Panc1 (cell line): ENCODE measurements at regions not wholly inside any gene's neighbourhood (a gene's known extent, or its start where the extent isn't known, plus 50 kb on each side); places are given as distances from the start of the nearest gene placed in this dataset.
"Not testable (repeated sequence)": the region's sequence is repeated elsewhere in the genome, so short reads cannot be mapped to it uniquely, and the experiment has no call there.

Experiments used
- ATAC-seq: fragments of 200-7000 bp; cut with Tn5 transposase; 2 replicates; pipeline ENCODE4 v1.9.1; 2020; ENCODE audit warnings: mild to moderate bottlenecking, moderate library complexity
- BruUV-seq: library from RNA; stranded (reverse); fragments of 400-500 nt; replicated peaks from 2 replicates; lab custom pipeline; 2021; lab: Mats Ljungman, UMichigan
- CTCF ChIA-PET: fragments of 300-600 bp; sonication (Branson Sonifier 250); formaldehyde crosslinking; loops from one replicate; lab custom pipeline; 2022; ENCODE audit warnings: antibody characterized with exemption; lab: Charles Lee
- POLR2A ChIA-PET: fragments of 300-600 bp; sonication (Branson Sonifier 250); formaldehyde crosslinking; loops from one replicate; lab custom pipeline; 2022; ENCODE audit warnings: antibody characterized with exemption; lab: Charles Lee
- DNase-seq: peaks from one replicate; pipeline ENCODE4 v3.0.0-alpha.2; 2010; ENCODE audit warnings: low read depth, low spot score
- H3K27ac ChIP-seq: 2 replicates; pipeline ENCODE4 v1.5.1; 2011; ENCODE audit warnings: mild to moderate bottlenecking, low read length, inconsistent platforms
- H3K27me3 ChIP-seq: fragments of 200-500 bp; sonication (Bioruptor generic); 2 replicates; pipeline ENCODE4 v1.6.0; 2014; ENCODE audit warnings: low read length, inconsistent platforms; ENCODE audit not compliant: control insufficient read depth, insufficient read depth
- H3K36me3 ChIP-seq: fragments of 200-500 bp; sonication (Bioruptor generic); 2 replicates; pipeline ENCODE4 v1.5.1; 2014; ENCODE audit warnings: inconsistent platforms, mild to moderate bottlenecking, low read length, moderate library complexity; ENCODE audit not compliant: control insufficient read depth, insufficient read depth
- H3K4me1 ChIP-seq: 2 replicates; pipeline ENCODE4 v1.5.1; 2011; ENCODE audit warnings: inconsistent platforms, mild to moderate bottlenecking, low read length, moderate library complexity; ENCODE audit not compliant: control insufficient read depth, insufficient read depth
- H3K4me3 ChIP-seq, 2 experiments: 2 replicates each; pipeline ENCODE4 v1.5.1; 2011 to 2012; ENCODE audit warnings: low read depth in 2 of 2, low read length in 2 of 2, mild to moderate bottlenecking in 2 of 2, inconsistent platforms in 1 of 2, moderate library complexity in 1 of 2
- H3K9me3 ChIP-seq: fragments of 200-500 bp; sonication (Bioruptor generic); 2 replicates; pipeline ENCODE4 v1.5.1; 2014; ENCODE audit warnings: low read depth, mild to moderate bottlenecking, inconsistent platforms, low read length, moderate library complexity; ENCODE audit not compliant: control insufficient read depth, insufficient read depth
- CTCF ChIP-seq: fragments of 450-650 bp; IDR thresholded peaks from 2 replicates; pipeline ENCODE4 v1.5.1; 2017; ENCODE audit warnings: mild to moderate bottlenecking
- POLR2AphosphoS5 ChIP-seq: IDR thresholded peaks from 2 replicates; pipeline ENCODE4 v1.6.1; 2012; ENCODE audit warnings: mild to moderate bottlenecking, low read depth, low read length, moderate library complexity
- REST ChIP-seq, 2 experiments: IDR thresholded peaks; 2 replicates each; pipeline ENCODE4 v1.6.1; 2011 to 2012; ENCODE audit warnings: low read depth in 2 of 2, control low read depth in 1 of 2, low read length in 1 of 2, mild to moderate bottlenecking in 1 of 2, moderate library complexity in 1 of 2; ENCODE audit not compliant: insufficient read depth in 1 of 2
- SIN3A ChIP-seq: IDR thresholded peaks from 2 replicates; pipeline ENCODE4 v1.6.1; 2012; ENCODE audit warnings: low read depth, mild to moderate bottlenecking, low read length, moderate library complexity, borderline replicate concordance; ENCODE audit not compliant: insufficient read depth
- TCF7L2 ChIP-seq: IDR thresholded peaks from 2 replicates; pipeline ENCODE4 v1.6.1; 2011; ENCODE audit warnings: mild to moderate bottlenecking, low read depth, low read length, inconsistent platforms
- in situ Hi-C: cut with HindIII; loops from 2 replicates; pipeline ENCODE4 v1.10.0; 2016; ENCODE audit warnings: low sequenced_read_pairs, low pct_unique_long_range_greater_than_20kb
- intact Hi-C: fragments of 100-400 bp; cut with micrococcal nuclease; formaldehyde crosslinking; loops from one replicate; pipeline ENCODE4 v1.10.0; 2022; ENCODE audit not compliant: unreplicated experiment

- CTCF ChIA-PET, in situ Hi-C loops, DNase-seq, H3K4me1 ChIP-seq, H3K9me3 ChIP-seq, BruUV-seq, H3K36me3 ChIP-seq, H3K27ac ChIP-seq, H3K4me3 ChIP-seq, ATAC-seq, POLR2A ChIA-PET, H3K27me3 ChIP-seq: not testable (repeated sequence)
- intact Hi-C loops: loop anchor here (1.0 kb wide), 2 partner anchors 252 to 418 kb away; no protein-coding TSS in a partner anchor
- TF ChIP-seq CTCF: peak; percentile 66
Observed at GRCh38 chr6:86175149-86175548, 532.5 kb upstream of the SYNCRIP start.

GRCh38 chr6:86154852-86155251 is 512.2 kb upstream of the SYNCRIP start:
- Histone ChIP-seq H3K4me1 (no peaks in the 10 kb centered on the region), H3K4me3 (no peak overlapping the region), H3K36me3 (no peaks in the 10 kb centered on the region), H3K9me3 (no peaks in the 10 kb centered on the region), H3K27me3 (no peaks in the 10 kb centered on the region), H3K27ac (no peak overlapping the region)
- intact Hi-C loops: no loop called here
- no peak for DNase-seq
- ATAC-seq: no peak
- TF ChIP-seq CTCF (no peak), TCF7L2 (no peak), SIN3A (no peak), POLR2AphosphoS5 (no peak), REST (IDR thresholded peaks at IDR 0.05; ENCODE audit: insufficient read depth in 1 of 2, low read depth in 2 of 2, low read length in 1 of 2) (no peak)
- POLR2A ChIA-PET: no interaction called here
- CTCF ChIA-PET: no interaction called here
- in situ Hi-C loops: no loop called here
- no TSS peak for BruUV-seq
